OCI-LY7 (cell line): ENCODE measurements at regions not wholly inside any gene's neighbourhood (a gene's known extent, or its start where the extent isn't known, plus 50 kb on each side); places are given as distances from the start of the nearest gene placed in this dataset.
"Not testable (repeated sequence)": the region's sequence is repeated elsewhere in the genome, so short reads cannot be mapped to it uniquely, and the experiment has no call there.

Experiments
- CTCF ChIP-seq: fragments of 200-600 bp; sonication (generic); conservative IDR thresholded peaks from 2 replicates; pipeline ENCODE4 v1.5.1; 2014; ENCODE audit warnings: mild to moderate bottlenecking, antibody characterized with exemption, low read length, moderate library complexity, mixed read lengths
- EZH2phosphoT487 ChIP-seq: fragments of 200-600 bp; sonication (generic); IDR thresholded peaks from 2 replicates; pipeline ENCODE4 v1.6.1; 2018; ENCODE audit warnings: low read depth, borderline replicate concordance, mild to moderate bottlenecking, mixed run types, antibody characterized with exemption, low read length, moderate library complexity, mixed read lengths

GRCh38 chr14:106185174-106185836, 658.9 kb downstream of the TMEM121 start:
- TF ChIP-seq CTCF, EZH2phosphoT487: not testable (repeated sequence)
